ENCODE measurements at regions not wholly inside any gene's neighbourhood (a gene's known extent, or its start where the extent isn't known, plus 50 kb on each side); places are given as distances from the start of the nearest gene placed in this dataset.
A peak's percentile ranks its signal among the peaks of the same experiment; 100 is the strongest.

DNA sequence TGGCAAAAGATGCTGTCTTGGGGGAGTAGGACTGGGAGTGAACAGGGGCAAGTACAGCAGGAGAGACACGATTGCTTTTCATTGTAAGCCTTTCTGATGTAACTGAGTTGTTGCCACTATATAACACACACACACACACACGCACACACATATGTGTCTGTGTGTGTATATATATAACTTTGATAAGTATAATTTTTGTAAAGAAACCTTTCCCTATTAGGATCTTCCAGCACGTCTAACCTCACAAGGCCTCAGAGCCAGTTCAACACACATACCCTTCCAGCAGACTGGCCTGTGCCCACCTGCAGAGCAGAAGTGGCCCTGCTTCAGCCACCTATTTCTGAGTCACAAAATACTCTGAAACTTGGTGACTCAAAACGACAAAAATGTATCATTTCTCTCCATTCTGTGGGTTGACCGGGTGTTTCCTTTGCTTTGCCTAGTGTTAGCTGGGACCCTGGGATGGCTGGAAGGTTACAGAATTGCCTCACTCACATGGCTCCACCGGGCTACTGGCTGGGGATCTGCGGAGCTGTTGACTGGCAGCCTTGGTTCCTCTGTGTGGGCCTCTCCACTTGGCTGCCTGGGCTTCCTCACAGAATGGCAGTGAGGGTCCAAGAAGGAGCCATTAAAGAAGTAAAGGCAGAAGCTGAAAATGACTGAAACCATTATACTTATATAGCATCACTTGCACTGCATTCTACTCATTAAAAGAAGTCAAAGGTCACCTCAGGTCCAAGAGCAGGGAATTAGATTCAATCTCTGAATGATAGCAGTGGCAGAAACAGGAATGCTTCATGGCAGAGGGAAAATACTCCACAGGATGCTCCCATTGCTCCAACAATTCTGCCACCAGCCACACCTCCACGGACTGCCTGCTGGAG lies 126.4 kb downstream of the BANF2 start:
- intact Hi-C loops (cut with micrococcal nuclease) = no loop called here
- Mint-ChIP-seq H3K27ac (no peak overlapping the region), H3K27me3 (no peaks in the 10 kb centered on the region), H3K4me3 (no peak overlapping the region), H3K9me3 (no peaks in the 10 kb centered on the region), H3K36me3 (ENCODE audit: low read depth) (no peaks in the 10 kb centered on the region), H3K4me1 (peaks cover 4% of the 10 kb centered on the region)
- peak; percentile 34 for ATAC-seq (ENCODE audit: low read depth)
- no peak for DNase-seq
- POLR2A ChIA-PET = no interaction called here
- CTCF ChIA-PET = no interaction called here
- TF ChIP-seq, protein P1, sequence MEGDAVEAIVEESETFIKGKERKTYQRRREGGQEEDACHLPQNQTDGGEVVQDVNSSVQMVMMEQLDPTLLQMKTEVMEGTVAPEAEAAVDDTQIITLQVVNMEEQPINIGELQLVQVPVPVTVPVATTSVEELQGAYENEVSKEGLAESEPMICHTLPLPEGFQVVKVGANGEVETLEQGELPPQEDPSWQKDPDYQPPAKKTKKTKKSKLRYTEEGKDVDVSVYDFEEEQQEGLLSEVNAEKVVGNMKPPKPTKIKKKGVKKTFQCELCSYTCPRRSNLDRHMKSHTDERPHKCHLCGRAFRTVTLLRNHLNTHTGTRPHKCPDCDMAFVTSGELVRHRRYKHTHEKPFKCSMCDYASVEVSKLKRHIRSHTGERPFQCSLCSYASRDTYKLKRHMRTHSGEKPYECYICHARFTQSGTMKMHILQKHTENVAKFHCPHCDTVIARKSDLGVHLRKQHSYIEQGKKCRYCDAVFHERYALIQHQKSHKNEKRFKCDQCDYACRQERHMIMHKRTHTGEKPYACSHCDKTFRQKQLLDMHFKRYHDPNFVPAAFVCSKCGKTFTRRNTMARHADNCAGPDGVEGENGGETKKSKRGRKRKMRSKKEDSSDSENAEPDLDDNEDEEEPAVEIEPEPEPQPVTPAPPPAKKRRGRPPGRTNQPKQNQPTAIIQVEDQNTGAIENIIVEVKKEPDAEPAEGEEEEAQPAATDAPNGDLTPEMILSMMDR (IDR thresholded peaks at IDR 0.05) = no peak

DNA sequence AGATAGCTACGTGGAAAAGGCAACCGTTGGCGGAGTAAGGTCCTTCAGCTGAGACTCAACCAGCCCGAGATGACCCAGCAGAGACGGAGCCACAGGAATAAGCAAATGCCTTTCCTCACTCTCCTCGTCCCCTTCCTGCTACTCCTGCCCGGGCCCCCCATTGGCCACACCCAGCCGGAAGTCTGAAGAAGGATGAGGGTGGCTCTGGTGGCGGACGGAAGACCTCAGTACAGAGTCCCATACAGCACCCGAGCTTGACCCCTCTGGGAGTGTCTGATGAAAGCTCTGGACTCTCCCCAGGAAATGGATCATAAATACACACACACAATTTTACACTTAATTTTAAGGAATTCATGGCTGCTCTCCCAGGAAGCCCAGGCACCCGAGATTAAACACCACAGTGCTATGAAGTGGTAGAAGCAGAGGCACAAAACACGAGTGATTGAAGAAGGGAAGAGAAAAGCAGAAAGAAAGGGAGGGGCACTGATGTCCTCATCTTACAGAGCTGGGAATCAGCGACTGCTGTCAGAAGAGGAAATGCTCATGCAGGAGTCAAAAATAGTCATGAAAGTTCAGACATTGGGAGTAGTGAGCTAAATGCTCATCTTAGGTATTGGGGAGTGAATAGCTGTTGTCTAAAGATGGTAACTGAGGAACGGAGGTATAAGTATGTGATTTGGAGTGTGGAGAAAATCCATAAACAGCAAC lies 125.6 kb downstream of the BANF2 start:
- intact Hi-C loops (cut with micrococcal nuclease) = no loop called here
- H3K36me3 Mint-ChIP-seq (ENCODE audit: low read depth) = no peaks in the 10 kb centered on the region
- H3K9me3 Mint-ChIP-seq = no peaks in the 10 kb centered on the region
- no peak overlapping the region for H3K27ac Mint-ChIP-seq
- POLR2A ChIA-PET = no interaction called here
- no peak overlapping the region for H3K4me3 Mint-ChIP-seq
- no peak for DNase-seq
- TF ChIP-seq, protein P1 (IDR thresholded peaks at IDR 0.05) = no peak
- H3K4me1 Mint-ChIP-seq = peaks cover 4% of the 10 kb centered on the region
- H3K27me3 Mint-ChIP-seq = no peaks in the 10 kb centered on the region
- CTCF ChIA-PET = no interaction called here
- ATAC-seq (ENCODE audit: low read depth) = no peak

DNA sequence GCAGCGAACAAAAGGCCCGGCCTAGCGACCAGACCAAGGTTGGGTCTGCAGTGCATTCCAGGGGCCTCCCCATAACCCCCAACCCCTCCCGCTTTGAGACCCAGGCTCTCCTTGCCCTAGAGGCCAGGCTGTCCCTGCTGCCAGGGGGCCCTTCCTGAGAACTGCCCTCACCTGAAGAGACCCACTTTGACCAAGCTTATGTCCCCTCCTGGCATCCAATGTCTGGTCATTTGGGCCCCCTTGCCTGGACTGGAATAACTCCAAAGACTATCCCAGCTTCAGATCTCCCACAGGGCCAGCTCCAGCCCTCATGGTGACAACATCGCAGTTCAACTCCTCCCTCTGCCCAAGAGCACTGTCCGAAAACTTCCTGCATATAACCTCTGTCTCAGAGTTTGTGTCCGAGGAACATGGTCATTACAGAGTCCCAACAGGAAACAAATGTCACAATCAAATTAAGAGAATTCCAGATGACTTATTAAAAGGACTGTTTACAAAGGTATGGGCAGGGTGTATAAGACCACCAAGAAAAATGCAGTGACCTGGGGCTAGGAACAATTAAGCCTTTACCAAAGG lies 125.0 kb downstream of the BANF2 start:
- Mint-ChIP-seq H3K27ac (no peak overlapping the region), H3K4me1 (peaks cover 4% of the 10 kb centered on the region), H3K4me3 (no peak overlapping the region), H3K9me3 (no peaks in the 10 kb centered on the region), H3K27me3 (no peaks in the 10 kb centered on the region), H3K36me3 (ENCODE audit: low read depth) (no peaks in the 10 kb centered on the region)
- DNase-seq = no peak
- intact Hi-C loops (cut with micrococcal nuclease) = no loop called here
- CTCF ChIA-PET = no interaction called here
- POLR2A ChIA-PET = no interaction called here
- ATAC-seq (ENCODE audit: low read depth) = no peak
- TF ChIP-seq, protein P1 (IDR thresholded peaks at IDR 0.05) = no peak

DNA sequence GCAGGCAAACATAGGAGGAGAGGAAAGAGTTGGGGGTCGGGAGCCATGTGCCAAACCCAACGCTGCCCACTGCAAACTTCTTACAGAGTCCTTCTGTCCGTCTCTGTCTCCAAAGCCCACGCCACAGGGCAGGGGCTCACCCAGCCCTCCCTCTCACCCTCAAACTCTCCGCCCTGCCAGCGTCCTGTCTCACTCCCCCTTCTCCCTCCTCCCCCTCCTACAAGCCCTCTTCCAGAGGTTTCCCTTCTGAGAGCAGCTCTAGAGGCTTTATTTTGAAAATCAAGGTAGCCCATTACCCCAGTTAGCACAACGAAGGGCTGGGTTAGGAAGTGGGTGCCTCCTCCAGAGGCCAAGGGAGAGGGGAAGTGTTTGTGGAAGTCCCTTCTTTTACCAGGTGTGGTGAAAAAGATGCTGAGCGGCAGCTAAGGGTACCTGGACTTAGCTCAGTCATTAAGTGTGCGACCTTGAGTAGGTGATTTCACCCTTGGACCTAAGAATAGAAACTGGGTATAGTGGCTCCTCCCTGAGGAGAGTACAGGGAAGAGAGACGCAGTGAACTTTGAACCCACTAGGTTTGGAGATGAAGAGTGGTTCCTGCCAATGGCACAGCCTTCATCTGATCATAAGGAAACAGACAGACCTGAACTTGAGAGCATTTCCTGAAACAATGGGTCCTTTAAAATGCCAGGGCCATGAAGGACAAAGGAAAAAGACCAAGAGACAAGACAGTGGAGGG lies 123.8 kb downstream of the BANF2 start:
- ChIA-PET CTCF (no interaction called here), POLR2A (no interaction called here)
- intact Hi-C loops (cut with micrococcal nuclease) = no loop called here
- ATAC-seq (ENCODE audit: low read depth) (no peak), DNase-seq (no peak)
- H3K9me3 Mint-ChIP-seq = peaks cover 5% of the 10 kb centered on the region
- H3K36me3 Mint-ChIP-seq (ENCODE audit: low read depth) = no peaks in the 10 kb centered on the region
- no peak overlapping the region for H3K27ac Mint-ChIP-seq
- TF ChIP-seq, protein P1 (IDR thresholded peaks at IDR 0.05) = no peak
- no peak overlapping the region for H3K4me3 Mint-ChIP-seq
- H3K4me1 Mint-ChIP-seq = peaks cover 4% of the 10 kb centered on the region
- H3K27me3 Mint-ChIP-seq = no peaks in the 10 kb centered on the region
